Testis (tissue), 2 donors: ENCODE measurements at regions not wholly inside any gene's neighbourhood (a gene's known extent, or its start where the extent isn't known, plus 50 kb on each side); places are given as distances from the start of the nearest gene placed in this dataset.

ENCODE experiments used
- POLR2A ChIP-seq: fragments of 450-650 bp; IDR thresholded peaks from one replicate; pipeline ENCODE4 v1.6.1; 2017; ENCODE audit warnings: antibody characterized with exemption, mild to moderate bottlenecking, moderate library complexity
- TF ChIP-seq, protein P1 (sequence below), 3 experiments: fragments of 450-650 bp in 2 of 3; fragments of 200-600 bp in 1 of 3; sonication (generic) in 1 of 3; IDR thresholded peaks; one replicate each; pipeline ENCODE4 v1.5.1; 2016 to 2019; ENCODE audit warnings: antibody characterized with exemption in 3 of 3, mild to moderate bottlenecking in 2 of 3, moderate library complexity in 1 of 3

- TF ChIP-seq, protein P1, sequence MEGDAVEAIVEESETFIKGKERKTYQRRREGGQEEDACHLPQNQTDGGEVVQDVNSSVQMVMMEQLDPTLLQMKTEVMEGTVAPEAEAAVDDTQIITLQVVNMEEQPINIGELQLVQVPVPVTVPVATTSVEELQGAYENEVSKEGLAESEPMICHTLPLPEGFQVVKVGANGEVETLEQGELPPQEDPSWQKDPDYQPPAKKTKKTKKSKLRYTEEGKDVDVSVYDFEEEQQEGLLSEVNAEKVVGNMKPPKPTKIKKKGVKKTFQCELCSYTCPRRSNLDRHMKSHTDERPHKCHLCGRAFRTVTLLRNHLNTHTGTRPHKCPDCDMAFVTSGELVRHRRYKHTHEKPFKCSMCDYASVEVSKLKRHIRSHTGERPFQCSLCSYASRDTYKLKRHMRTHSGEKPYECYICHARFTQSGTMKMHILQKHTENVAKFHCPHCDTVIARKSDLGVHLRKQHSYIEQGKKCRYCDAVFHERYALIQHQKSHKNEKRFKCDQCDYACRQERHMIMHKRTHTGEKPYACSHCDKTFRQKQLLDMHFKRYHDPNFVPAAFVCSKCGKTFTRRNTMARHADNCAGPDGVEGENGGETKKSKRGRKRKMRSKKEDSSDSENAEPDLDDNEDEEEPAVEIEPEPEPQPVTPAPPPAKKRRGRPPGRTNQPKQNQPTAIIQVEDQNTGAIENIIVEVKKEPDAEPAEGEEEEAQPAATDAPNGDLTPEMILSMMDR (IDR thresholded peaks at IDR 0.05), result no peak
- TF ChIP-seq POLR2A, result no peak
These were observed 75.5 kb downstream of the SLC4A3 start for GRCh38 chr2:219702796-219703545.
